Psoas muscle (tissue), 7 donors: ENCODE measurements at regions not wholly inside any gene's neighbourhood (a gene's known extent, or its start where the extent isn't known, plus 50 kb on each side); places are given as distances from the start of the nearest gene placed in this dataset.

ENCODE experiments used
- ATAC-seq, 4 donors: fragments of 200-7000 bp; cut with Tn5 transposase; one replicate each; pipeline ENCODE4 v1.9.1; 2020; ENCODE audit warnings: moderate library complexity in 3 of 4, mild to moderate bottlenecking in 2 of 4
- DNase-seq, 2 donors: peaks; one replicate each; pipeline ENCODE4 v3.0.0-alpha.2; 2020
- H3K27ac ChIP-seq: fragments of 200-600 bp; one replicate; pipeline ENCODE4 v1.8.0; 2022
- H3K27me3 ChIP-seq, 3 donors: fragments of 200-600 bp in 1 of 3; one replicate each; pipeline versions ENCODE4 v1.6.1 to v1.8.0; 2013 to 2022; ENCODE audit warnings: low read length in 2 of 3, mild to moderate bottlenecking in 2 of 3, moderate library complexity in 1 of 3; ENCODE audit not compliant: insufficient read depth in 3 of 3
- H3K36me3 ChIP-seq, 2 donors: fragments of 200-600 bp in 1 of 2; one replicate each; pipeline versions ENCODE4 v1.6.1 to v1.8.0; 2013 to 2022; ENCODE audit warnings: low read depth in 1 of 2, mild to moderate bottlenecking in 1 of 2, moderate library complexity in 1 of 2; ENCODE audit not compliant: insufficient read depth in 1 of 2
- H3K4me1 ChIP-seq: fragments of 200-600 bp; one replicate; pipeline ENCODE4 v1.8.0; 2022
- H3K4me3 ChIP-seq: fragments of 200-600 bp; one replicate; pipeline ENCODE4 v1.8.0; 2022; ENCODE audit warnings: mild to moderate bottlenecking
- H3K9me3 ChIP-seq: fragments of 200-600 bp; one replicate; pipeline ENCODE4 v1.8.0; 2022
- CTCF ChIP-seq: fragments of 200-600 bp; IDR thresholded peaks from one replicate; pipeline ENCODE4 v1.8.0; 2022; ENCODE audit warnings: antibody characterized with exemption
- WGBS, 3 donors: extraction: QIAGEN DNeasy Blood & Tissue Kit; methylation state at CpG; one replicate each; pipeline versions ENCODE4 v1.1.6 to v1.1.7; 2013; 5-methylcytosine and 5-hydroxymethylcytosine counted together
- intact Hi-C, 2 donors: fragments of 100-400 bp; cut with DNase I; formaldehyde crosslinking; loops; one replicate each; pipeline versions ENCODE4 v1.11.0 to v1.14.2; 2022
- donor health status: healthy with polysubstance abuse.
- donor health status: DM: no; HTN: no; CAD: no; lungs with moderate emphysema.
- donor health status: Bipolar disorder and iron deficiency.
- donor health status: healthy.
- donor health status: DM: yes; HTN: yes; CAD: no.
- donor health status: DM: no; HTN: no; CAD: no.
- donor health status: DM: yes; HTN: yes; CAD: no.

GRCh38 chr14:58783792-58784511, 146.2 kb downstream of the DACT1 start:
- ATAC-seq (no peak), DNase-seq (no peak)
- Histone ChIP-seq H3K4me3 (no peak overlapping the region), H3K4me1 (no peaks in the 10 kb centered on the region), H3K27me3 (peaks cover 0 to 1% (median 0%) of the 10 kb centered on the region in 3 donors), H3K27ac (no peak overlapping the region), H3K9me3 (no peaks in the 10 kb centered on the region), H3K36me3 (no peaks in the 10 kb centered on the region)
- intact Hi-C loops, result no loop called here
- 49 to 63% (median 52%) methylated on average over 10 of the region's 10 CpGs for WGBS, 3 donors
- TF ChIP-seq CTCF, result no peak

GRCh38 chr14:58784931-58785330, 147.2 kb downstream of the DACT1 start:
- intact Hi-C loops, result no loop called here
- Histone ChIP-seq H3K4me1 (no peaks in the 10 kb centered on the region), H3K27ac (no peak overlapping the region), H3K4me3 (no peak overlapping the region), H3K36me3 (no peaks in the 10 kb centered on the region), H3K9me3 (no peaks in the 10 kb centered on the region), H3K27me3 (peaks cover 0 to 1% (median 0%) of the 10 kb centered on the region in 3 donors)
- no peak for ATAC-seq
- DNase-seq, result no peak
- WGBS, 3 donors, result 89 to 90% (median 89%) methylated on average over 1 of the region's 1 CpG
- TF ChIP-seq CTCF, result no peak

- Histone ChIP-seq H3K4me3 (no peak overlapping the region), H3K9me3 (no peaks in the 10 kb centered on the region), H3K27ac (no peak overlapping the region), H3K36me3 (no peaks in the 10 kb centered on the region), H3K27me3 (peaks cover 0 to 1% (median 0%) of the 10 kb centered on the region in 3 donors), H3K4me1 (no peaks in the 10 kb centered on the region)
- WGBS, 3 donors, result 58 to 62% (median 61%) methylated on average over 3 of the region's 3 CpGs
- no peak for TF ChIP-seq CTCF
- intact Hi-C loops, result no loop called here
- ATAC-seq, result no peak
- no peak for DNase-seq
Observed at GRCh38 chr14:58785701-58786100, 147.9 kb downstream of the DACT1 start.

GRCh38 chr14:58787592-58787991, 149.8 kb downstream of the DACT1 start:
- no peaks in the 10 kb centered on the region for H3K4me1 ChIP-seq
- intact Hi-C loops, result no loop called here
- no peaks in the 10 kb centered on the region for H3K9me3 ChIP-seq
- TF ChIP-seq CTCF, result no peak
- H3K27ac ChIP-seq, result no peak overlapping the region
- H3K36me3 ChIP-seq, result no peaks in the 10 kb centered on the region
- H3K27me3 ChIP-seq, result peaks cover 0 to 1% (median 0%) of the 10 kb centered on the region in 3 donors
- H3K4me3 ChIP-seq, result no peak overlapping the region
- WGBS, 3 donors, result 26 to 57% (median 29%) methylated on average over 1 of the region's 1 CpG
- ATAC-seq (no peak), DNase-seq (no peak)
